ENCODE measurements at regions not wholly inside any gene's neighbourhood (a gene's known extent, or its start where the extent isn't known, plus 50 kb on each side); places are given as distances from the start of the nearest gene placed in this dataset.

- TF ChIP-seq AFF4 (CRISPR knock-in tag; IDR thresholded peaks at IDR 0.05) = no peak
- no peak for TF ChIP-seq TFAP4 (CRISPR knock-in tag; IDR thresholded peaks at IDR 0.05; ENCODE audit: borderline replicate concordance)
- TF ChIP-seq ZNF696 (CRISPR knock-in tag; conservative IDR thresholded peaks at IDR 0.05) = no peak
- TF ChIP-seq ZNF830 (CRISPR knock-in tag; IDR thresholded peaks at IDR 0.05) = no peak
- no peak for TF ChIP-seq DIDO1 (tag; IDR thresholded peaks at IDR 0.05; ENCODE audit: low read depth)
- TF ChIP-seq ZNF511 (CRISPR knock-in tag; IDR thresholded peaks at IDR 0.05) = no peak
- peak; percentile 14; the same call in 1 of the 2 replicates for TF ChIP-seq ZNF316 (IDR thresholded peaks at IDR 0.05)
- TF ChIP-seq SMARCA4 (IDR thresholded peaks at IDR 0.05) = no peak
- no peak for TF ChIP-seq ZNF592 (IDR thresholded peaks at IDR 0.05)
- no peak for TF ChIP-seq RNF2 (IDR thresholded peaks at IDR 0.05)
Measured at GRCh38 chr6:125562156-125562555, 187.3 kb upstream of the HEY2 start (continued).
